NCI-H2171 treated with DMSO at 0.1 percent for 48 hours (cell line): ENCODE measurements at regions not wholly inside any gene's neighbourhood (a gene's known extent, or its start where the extent isn't known, plus 50 kb on each side); places are given as distances from the start of the nearest gene placed in this dataset.

Experiments
- DNase-seq: peaks from one replicate; lab custom pipeline; 2025; lab: John Stamatoyannopoulos, UW

DNA sequence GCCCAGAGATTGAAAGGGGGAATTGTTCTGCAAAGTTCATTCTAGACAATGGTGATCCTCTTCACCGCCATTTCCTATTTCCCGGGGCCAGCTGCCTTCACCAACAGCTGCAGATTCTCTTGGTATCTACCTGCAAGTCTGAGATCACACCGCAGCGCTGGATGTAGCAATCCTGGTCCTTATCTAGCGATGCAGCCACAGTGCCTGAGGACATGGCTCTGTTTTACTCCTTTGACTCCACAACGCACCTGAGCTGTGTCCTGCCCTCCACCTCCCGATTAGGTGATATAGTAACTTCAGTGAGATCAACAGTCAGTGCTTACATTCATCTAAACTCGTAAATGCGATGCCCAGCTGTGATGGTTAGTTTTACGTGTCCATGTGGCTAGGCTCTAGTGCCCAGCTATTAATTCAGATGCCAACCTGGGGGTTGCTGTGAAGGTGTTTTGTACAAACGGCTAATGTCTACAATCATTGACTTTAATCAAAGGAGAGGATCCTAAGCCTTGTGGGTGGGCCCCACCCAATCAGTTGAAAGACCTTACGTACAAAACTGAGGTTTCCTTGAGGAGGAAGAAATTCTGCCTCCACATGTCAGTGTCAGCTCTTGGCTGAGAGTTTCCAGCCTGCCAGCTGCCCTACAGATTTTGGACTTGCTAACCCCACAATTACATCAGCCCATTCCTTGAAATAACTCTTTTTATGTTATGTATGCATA, 189.8 kb downstream of the SH3BP4 start:
- DNase-seq, result no peak

DNA sequence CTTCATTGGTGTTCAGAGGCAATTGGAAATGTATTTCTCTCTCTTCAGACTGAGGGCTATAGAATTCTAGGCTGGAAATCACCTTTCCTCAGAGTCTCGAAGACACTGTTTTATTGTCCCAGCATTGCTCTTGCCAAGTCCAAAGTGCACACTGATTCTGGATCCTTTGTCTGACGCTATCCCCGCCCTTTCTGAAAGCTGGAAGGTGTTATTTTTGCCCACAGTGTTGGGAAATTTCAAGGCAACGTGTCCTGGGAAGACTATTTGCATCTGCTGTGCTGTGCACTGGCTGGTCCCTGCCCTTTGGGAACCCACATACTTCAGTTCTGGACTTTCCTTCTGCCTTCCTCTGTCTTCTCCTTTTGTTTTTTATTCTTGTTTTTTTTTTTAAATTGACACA, 190.8 kb downstream of the SH3BP4 start:
- DNase-seq, result no peak

DNA sequence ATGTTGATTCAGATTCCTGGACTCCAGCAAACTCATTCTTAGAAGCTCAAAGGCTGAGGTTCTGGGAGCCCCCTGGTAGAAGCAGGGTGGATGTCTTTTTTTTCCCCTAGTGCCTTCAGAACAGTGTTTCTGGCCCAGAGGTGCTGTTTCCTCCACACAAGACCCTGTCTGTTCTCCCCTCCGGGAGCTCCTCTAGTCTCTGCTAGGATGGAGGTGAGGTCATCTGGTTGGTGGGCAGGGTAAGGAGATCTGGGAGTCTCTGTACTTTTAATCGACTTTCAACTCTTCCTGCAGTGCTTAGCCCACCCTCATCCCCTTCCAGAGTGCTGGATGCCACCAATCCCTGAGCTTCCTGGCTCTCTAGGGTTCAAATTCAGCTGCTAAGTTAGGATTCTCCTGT, 192.0 kb downstream of the SH3BP4 start:
- no peak for DNase-seq

DNA sequence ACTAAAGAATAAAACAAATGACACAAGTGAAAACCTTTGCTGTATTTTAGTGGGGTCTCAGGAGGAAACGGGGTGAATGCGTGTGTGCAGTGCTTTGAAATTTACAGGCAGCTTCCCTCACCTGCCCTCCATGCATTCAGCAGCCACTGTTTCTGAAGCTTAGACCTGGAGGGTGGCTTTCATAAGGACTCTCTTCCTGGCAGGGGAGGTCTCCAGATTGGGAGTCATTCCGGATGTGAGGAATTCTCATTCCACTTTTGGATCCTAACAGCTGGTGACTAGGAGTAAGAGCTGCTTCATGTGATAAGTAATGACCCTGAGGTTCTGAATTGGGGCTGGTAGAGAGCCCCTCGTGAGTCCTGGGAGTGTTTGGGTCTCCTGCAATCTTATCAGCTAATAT, 192.5 kb downstream of the SH3BP4 start:
- no peak for DNase-seq

DNA sequence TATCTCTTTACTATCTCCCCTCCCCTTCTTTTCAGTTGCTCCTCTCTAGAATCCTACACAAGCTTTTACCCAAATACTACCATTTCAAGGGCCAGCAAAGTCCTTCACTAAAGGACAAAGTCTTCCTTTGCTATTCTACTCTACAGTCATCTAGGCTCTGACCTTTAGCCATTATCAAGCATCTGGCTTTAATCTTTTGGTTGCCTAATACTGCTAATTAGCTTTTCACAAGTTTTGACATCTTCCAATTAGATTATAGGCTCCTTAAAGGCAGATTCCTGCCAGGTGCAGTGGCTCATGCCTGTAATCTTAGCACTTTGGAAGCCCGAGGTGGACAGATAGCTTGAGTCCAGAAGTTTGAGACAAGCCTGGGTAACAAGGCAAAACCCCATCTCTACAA, 194.4 kb downstream of the SH3BP4 start:
- DNase-seq, result no peak

DNA sequence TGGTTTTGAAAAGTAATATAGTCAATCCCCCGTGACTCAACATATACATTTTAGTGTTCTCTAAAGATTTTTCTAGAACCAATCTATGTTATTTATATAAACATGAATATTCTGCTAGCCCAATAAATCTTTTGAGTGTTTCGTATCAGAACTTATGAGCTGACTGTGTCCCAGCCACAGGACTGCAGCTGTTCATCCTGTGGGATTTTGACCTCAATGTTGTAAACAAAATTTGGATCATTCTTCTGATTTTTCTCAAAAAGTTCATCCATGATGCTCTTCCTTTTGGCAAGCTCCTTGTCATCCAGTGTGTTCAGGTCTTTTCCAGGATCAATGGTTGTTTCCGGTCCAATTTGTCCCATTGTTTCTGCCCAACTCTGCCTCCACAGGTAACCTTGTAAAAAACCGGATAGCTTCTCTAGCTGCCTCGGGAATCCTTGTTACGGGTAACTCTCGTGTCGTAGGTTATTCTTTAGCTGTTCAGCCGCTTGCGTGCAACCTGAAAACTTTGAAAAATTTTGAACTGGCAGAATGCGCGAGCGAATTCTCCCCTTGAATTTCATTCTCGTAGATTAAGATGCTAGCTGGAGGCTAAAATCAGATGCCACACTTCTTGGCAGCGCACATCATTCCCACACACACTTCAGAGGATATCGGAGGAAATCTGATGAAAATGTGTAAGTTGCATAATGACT, 195.2 kb downstream of the SH3BP4 start:
- DNase-seq, result no peak

DNA sequence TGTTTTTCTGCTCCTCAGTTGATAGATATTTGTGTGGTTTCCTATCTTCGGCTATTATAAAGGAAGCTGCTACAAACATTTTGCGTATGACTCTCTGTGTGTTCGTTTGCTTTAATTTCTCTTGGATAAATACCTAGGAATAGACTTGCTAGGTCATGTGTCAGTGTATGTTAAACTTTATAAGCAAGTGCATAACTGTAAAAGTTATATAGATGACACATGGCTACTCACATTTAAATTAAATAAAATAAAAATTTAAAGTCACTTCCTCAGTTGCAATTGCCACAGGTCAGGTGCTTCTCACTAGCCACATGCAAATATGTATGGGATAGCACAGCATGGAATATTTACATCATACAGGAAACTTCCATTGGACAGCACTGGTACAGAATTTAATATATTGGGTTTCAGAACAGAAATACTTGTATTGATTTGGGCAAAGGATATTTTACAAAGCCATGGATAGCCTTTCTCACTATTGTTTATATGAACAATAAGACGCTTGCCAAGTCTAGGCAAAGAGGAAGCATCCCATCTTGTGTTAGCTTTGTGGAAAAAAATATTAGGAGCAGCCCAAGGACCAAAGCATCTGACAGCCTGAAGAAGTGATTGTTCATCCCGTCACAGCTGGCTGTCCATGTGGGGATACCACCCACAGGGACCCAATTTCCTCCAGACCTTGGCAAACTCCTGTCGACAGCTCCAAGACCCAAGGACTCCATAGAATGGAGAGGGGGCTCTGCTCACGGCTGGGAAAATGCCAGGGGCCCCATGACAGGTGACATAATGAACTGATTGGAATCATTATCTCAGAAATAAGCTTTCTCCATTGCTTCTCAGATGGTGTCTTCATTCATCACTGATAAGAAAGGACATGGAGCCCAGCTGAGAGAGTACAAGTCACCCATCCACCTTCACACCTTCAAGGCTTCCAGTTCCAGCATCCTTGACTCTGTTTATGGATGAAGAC, 196.7 kb downstream of the SH3BP4 start:
- no peak for DNase-seq

DNA sequence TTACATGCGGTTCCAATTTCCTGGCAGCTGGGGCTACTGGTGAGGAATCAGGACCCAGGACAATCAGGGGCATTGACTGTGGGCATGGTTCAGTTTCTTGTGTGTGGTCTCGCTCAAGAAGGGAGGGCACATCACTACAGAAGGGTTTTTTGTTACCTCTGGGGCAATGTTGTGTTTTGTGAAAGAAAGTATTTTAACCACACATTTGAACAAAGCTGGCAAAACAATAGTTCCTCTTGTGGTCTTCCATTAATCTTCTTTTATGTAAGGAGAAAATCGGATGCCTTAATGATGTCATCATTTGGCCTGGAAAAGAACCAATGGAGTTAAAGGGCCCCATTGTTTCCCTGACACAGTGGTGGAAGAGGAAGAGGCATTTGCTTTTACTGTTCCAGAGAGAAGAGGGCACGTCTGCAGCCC, 197.4 kb downstream of the SH3BP4 start:
- no peak for DNase-seq

DNA sequence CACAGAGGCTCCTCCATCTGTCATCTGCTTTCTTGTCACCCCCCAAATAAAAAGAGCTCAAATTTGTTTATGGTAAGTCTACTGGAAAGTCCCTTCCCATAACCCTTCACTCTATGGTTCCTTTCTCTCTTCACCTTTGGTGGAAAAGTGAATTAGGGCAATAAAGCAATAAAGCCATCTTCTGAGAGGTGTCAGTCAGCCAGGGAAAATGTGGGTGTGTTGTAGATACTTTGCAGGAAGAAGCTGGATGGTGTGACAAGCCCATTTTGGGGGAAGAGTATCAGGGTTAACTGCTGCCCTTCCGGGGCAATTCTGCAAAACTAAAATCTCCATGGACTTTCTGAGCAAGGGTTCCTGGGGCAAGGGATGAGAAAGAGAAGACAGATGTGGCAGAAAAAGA, 197.9 kb downstream of the SH3BP4 start:
- DNase-seq, result no peak

DNA sequence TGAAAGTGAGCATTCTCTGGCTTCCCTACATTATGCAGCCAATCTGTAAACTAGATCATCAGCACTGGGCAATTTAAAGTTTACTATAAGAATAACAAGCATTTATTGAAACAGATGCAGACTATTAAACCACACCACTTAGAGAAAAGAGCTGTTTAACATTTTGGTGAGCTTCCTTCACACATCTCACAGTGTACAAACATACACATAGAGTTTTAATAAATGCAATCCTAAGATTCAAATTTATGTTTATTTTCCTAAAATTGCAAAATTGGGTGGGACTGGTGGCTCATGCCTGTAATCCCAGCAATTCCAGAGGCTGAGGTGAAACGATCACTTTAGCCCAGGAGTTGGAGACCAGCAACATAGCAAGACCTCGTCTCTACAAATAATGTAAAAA, 199.3 kb downstream of the SH3BP4 start:
- DNase-seq, result no peak

DNA sequence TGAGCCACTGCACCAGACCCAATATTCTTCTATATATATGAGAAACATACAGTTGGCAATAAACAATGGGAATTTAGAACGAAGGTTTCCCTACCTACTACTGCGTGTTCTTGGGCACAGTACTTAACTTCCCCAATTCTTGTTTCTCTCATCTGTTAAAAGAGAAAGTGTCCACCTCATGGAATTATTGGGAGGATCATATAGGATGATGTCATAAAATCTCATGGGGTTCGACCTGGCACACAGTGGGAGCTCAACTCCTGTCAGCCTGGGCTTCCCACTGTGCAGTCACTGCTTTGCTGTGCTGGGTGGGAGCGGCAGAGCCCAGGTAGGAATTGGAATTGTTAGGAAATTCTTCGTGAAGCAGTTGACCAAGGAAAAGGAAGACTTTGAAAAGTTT, 203.3 kb downstream of the SH3BP4 start:
- no peak for DNase-seq

DNA sequence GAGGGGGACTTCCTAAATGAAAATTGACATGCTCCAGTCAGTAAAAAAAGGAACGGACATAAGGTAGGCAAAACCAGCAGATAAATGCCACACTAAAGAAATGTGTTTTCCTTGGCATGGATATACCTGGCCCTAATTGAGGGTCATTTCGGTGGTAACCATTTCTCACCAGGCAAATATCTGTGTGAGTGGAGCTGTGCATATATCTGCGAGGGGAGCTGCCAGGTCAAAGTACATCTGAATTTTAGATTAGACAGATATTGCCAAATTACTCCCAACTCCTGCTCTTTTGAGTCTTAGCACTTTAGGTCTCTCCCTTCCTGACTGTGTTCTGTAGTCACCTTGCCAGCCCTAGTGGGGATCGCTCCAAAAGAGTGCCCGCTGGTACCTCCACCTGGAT, 204.2 kb downstream of the SH3BP4 start:
- no peak for DNase-seq

DNA sequence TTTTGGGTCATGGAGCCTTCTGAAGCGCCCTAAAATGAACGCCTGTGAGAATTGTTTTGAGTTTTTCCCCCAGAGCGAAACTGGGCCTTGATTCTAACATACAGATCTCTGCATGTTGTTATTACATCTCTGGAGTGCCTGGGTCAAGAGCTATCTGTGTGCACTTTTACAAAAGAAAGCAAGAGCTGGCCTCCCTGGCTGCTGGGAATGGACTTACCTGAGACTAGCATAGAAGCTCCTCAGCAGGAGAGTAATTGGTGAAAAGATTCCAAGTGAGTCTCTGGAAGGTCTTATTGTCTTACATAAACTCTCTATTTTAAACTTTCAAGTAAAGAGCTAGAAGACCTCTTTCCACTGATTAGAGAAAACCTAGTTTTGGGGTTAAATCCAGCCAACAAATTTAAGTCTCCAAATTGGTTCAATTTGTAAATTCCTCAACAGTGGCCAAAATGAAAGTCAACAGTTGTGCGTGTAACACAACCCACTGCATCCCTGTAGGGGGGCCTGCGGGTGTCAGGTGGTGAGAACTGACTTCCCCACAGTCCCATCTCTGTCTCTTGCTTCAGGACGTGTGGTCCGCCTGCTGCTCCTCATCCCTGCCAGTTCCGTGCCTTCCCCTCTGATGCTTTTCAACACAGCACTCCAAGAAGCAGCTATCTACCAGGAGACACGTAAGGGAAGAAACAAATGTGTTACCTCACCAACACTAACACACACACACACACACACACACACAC, 206.1 kb downstream of the SH3BP4 start:
- DNase-seq, result no peak

DNA sequence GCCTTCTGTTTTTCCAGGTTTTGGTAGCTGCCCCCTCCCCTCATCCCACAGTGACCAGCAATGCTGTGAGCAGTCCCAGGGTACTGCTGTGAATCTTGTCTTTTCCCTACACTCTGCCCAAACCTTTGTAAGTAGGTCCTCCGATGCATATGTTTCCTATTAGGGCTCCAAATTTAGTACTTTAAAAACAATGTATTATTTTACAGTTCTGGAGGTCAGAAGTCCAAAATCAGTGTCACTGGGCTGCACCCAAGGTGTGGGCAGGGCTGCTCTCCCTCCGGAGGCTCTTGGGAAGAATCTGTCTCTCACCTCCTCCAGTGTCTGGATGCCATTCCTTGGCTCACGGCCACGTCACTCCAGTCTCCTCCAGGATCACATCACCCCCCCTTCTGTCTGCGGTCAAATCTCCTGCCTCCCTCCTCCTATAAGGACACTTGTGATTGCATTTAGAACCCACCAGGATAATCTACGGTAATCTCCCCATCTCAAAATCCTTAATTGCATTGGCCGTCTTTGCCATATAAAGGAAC, 208.5 kb downstream of the SH3BP4 start:
- no peak for DNase-seq

DNA sequence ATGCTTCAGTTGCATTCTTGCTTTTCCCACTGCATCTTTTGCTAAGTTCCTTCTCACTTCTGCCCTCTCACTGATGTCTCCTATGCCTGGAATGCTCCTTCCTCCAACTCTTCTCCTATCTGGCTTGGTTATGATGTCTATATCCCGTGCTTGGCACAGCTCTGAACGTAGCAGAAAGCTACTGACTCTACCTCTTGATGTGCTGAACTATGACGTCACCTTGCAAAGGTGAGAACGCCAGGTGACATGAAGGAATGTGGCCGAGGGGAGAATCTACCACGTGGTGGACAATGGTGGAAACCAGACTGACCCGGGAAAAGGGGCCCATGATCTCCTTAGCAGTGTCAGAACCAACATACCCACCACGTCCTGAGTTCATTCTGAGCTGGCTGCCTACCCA, 209.7 kb downstream of the SH3BP4 start:
- no peak for DNase-seq

DNA sequence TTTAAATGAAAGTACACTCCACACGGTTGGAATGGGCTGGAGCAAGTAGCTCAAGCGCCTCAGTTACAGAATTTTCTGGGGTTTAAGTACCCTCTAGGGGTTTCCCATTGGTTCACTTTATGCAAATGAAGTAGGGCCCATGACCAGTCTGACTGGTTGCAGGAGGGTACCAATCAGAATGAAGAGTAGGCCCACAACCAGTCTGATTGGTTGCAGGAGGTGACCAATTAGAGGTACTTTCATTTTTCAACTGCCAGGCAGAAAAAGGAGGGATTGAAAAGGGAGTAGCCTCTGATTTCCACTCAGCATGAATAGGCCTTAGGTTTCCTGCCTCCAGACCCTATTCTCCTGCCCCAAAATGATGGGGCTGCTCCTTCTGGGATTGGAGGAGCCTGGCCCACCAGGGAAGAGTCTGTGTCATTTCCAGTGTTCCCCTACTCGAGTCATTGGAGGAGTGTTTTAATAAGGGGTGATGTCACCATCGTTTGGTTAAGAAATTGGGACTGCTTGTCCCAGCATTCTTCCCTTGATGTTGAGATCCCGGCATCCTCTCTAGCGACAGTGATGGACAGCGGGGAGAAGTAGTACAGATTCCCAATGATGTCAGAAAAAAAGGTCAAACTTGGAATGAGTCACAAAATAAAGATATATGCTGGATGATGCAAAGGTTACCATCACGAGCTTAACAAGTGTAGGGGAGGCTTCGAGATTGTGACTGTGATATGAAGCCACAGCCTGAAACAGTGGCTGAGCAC, 210.4 kb downstream of the SH3BP4 start:
- DNase-seq, result no peak

DNA sequence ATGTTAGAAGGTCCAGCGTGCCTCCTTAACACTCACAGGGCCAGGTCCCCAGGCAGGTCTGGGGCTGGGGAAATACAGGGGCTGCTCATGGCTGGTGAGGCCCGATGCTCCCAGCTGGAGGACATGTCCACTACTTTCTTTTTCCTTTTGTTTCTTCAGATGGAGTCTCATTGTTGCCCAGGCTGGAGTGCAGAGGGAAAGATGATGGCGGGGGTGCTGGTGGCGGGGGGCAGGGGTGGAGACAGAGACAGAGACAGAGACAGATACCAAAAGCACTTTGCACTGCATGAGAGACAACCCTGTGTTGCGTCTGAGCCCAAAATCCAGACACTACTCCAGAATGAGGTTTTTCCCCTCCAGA, 211.0 kb downstream of the SH3BP4 start:
- DNase-seq, result no peak

DNA sequence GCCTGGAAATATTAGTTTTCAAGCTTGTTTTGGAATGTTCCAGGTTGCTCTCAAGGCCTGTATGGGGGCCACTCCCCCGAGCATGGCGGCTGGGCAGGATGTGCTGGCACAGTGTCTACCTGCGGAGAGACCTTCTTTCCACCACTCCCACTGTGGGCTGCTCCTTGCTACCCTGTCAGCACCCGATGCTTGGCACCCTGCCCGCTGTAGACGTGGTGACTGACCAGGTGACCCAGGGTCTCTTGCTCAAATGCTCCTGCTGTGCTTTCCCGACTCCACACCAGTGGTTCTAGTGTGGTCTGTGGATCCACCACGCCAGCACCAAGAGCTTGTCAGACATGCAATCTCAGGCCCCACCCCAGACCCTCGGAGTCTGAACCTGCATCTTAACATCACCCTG, 213.3 kb downstream of the SH3BP4 start:
- no peak for DNase-seq

DNA sequence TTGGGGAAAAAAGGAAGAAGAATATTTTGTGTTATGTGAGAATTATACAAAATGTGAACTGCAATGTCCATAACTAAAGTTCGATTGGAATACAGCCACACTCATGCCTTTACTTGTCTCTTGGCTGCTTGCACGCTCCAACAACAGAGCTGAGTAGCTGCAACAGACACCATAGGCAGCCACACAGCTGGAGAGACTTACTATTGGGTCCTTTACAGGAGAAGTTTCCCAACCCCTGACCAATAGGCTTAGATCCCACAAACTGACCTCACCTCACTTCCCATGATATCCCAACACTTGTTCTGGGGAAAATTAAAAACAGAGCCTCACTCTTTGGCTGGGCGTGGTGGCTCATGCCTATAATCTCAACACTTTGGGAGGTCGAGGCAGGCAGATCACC, 213.8 kb downstream of the SH3BP4 start:
- DNase-seq, result no peak

DNA sequence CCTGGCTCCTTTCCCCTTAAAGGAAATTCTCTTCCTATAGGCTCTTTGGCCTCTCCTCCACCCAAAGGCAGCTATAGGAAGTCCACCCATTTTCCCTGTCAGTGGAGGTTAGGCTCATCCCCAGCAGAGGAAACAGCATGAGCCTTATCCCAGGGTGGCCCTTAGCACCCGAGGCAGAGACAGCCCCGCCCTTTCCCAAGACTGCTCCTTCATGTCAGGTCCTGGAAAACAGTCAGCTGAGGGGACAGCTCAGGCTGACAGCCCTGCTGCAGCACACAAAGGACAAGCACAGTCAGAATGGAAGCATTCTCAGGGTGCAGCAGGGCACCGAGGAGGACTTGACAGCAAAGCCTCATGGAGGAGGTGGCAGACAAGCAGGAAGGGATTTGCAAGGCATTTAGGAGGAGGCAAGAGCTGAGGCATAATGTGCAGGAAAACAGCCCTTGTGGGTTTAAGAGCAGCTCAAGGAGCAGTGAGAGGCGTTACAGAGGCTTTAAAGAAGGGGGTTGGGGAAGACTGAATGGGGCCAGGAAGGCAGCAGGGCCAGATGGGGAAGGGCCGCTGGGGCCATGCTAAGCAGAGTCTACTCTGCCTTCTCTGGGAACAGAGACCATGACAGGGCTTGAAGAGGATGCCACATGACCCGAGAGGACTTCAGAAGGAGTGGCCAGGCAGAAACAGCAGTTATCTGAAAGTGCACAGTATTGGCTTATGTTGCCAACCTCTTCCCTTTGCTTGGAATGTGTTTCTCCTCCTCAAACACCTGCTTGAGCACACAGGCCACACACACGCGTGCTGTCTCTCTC, 216.6 kb downstream of the SH3BP4 start:
- DNase-seq, result no peak
